22Rv1 (cell line): ENCODE measurements at regions not wholly inside any gene's neighbourhood (a gene's known extent, or its start where the extent isn't known, plus 50 kb on each side); places are given as distances from the start of the nearest gene placed in this dataset.

Experiments
- ZFX ChIP-seq: fragments of 450-650 bp; IDR thresholded peaks from 2 replicates; pipeline ENCODE4 v1.6.1; 2017; ENCODE audit warnings: antibody characterized with exemption, borderline replicate concordance
- TF ChIP-seq, protein P1 (sequence below): fragments of 450-650 bp; IDR thresholded peaks from 2 replicates; pipeline ENCODE4 v1.5.1; 2017; ENCODE audit warnings: mild to moderate bottlenecking

- TF ChIP-seq, protein P1, sequence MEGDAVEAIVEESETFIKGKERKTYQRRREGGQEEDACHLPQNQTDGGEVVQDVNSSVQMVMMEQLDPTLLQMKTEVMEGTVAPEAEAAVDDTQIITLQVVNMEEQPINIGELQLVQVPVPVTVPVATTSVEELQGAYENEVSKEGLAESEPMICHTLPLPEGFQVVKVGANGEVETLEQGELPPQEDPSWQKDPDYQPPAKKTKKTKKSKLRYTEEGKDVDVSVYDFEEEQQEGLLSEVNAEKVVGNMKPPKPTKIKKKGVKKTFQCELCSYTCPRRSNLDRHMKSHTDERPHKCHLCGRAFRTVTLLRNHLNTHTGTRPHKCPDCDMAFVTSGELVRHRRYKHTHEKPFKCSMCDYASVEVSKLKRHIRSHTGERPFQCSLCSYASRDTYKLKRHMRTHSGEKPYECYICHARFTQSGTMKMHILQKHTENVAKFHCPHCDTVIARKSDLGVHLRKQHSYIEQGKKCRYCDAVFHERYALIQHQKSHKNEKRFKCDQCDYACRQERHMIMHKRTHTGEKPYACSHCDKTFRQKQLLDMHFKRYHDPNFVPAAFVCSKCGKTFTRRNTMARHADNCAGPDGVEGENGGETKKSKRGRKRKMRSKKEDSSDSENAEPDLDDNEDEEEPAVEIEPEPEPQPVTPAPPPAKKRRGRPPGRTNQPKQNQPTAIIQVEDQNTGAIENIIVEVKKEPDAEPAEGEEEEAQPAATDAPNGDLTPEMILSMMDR, result no peak
- TF ChIP-seq ZFX, result no peak
Measured at GRCh38 chr2:204470621-204471196, 74.6 kb upstream of the PARD3B start.
